SHP77 treated with DMSO at 0.1 percent for 48 hours (cell line): ENCODE measurements at regions not wholly inside any gene's neighbourhood (a gene's known extent, or its start where the extent isn't known, plus 50 kb on each side); places are given as distances from the start of the nearest gene placed in this dataset.
"Not testable (repeated sequence)": the region's sequence is repeated elsewhere in the genome, so short reads cannot be mapped to it uniquely, and the experiment has no call there.

Experiments
- DNase-seq: peaks from one replicate; lab custom pipeline; 2025; lab: John Stamatoyannopoulos, UW

- no peak for DNase-seq
These were observed 589.6 kb downstream of the TBC1D22A start for GRCh38 chr22:47351836-47352579.

- DNase-seq, result not testable (repeated sequence)
These were observed 583.8 kb downstream of the TBC1D22A start for GRCh38 chr22:47346287-47346686.

- DNase-seq, result no peak
These were observed 582.6 kb downstream of the TBC1D22A start for GRCh38 chr22:47345025-47345424.

- DNase-seq, result no peak
These were observed 582.0 kb downstream of the TBC1D22A start for GRCh38 chr22:47344414-47344813.

GRCh38 chr22:47343611-47344010 is 581.2 kb downstream of the TBC1D22A start:
- no peak for DNase-seq

GRCh38 chr22:47342446-47342845 is 580.0 kb downstream of the TBC1D22A start:
- DNase-seq, result no peak

- no peak for DNase-seq
These were observed 579.0 kb downstream of the TBC1D22A start for GRCh38 chr22:47341464-47341863.

GRCh38 chr22:47340851-47341436 is 578.5 kb downstream of the TBC1D22A start:
- no peak for DNase-seq

GRCh38 chr22:47337161-47337621 is 574.7 kb downstream of the TBC1D22A start:
- DNase-seq, result peak; percentile 80

- DNase-seq, result no peak
These were observed 573.5 kb downstream of the TBC1D22A start for GRCh38 chr22:47335958-47336357.

- no peak for DNase-seq
These were observed 573.0 kb downstream of the TBC1D22A start for GRCh38 chr22:47335460-47335859.

GRCh38 chr22:47334601-47335000 is 572.2 kb downstream of the TBC1D22A start:
- peak; percentile 33 for DNase-seq

GRCh38 chr22:47333625-47334024 is 571.2 kb downstream of the TBC1D22A start:
- DNase-seq, result peak; percentile 99

- no peak for DNase-seq
These were observed 570.0 kb downstream of the TBC1D22A start for GRCh38 chr22:47332246-47332980.

GRCh38 chr22:47331750-47332149 is 569.3 kb downstream of the TBC1D22A start:
- DNase-seq, result no peak

GRCh38 chr22:47329727-47330650 is 567.5 kb downstream of the TBC1D22A start:
- DNase-seq, result no peak

GRCh38 chr22:47328550-47329243 is 566.2 kb downstream of the TBC1D22A start:
- no peak for DNase-seq

- DNase-seq, result no peak
These were observed 564.8 kb downstream of the TBC1D22A start for GRCh38 chr22:47327241-47327640.

GRCh38 chr22:47325249-47325648 is 562.8 kb downstream of the TBC1D22A start:
- DNase-seq, result no peak

- no peak for DNase-seq
These were observed 562.1 kb downstream of the TBC1D22A start for GRCh38 chr22:47324435-47324990.

- DNase-seq, result no peak
These were observed 561.1 kb downstream of the TBC1D22A start for GRCh38 chr22:47323518-47323917.
